Left cardiac atrium (tissue), 4 donors: ENCODE measurements at regions not wholly inside any gene's neighbourhood (a gene's known extent, or its start where the extent isn't known, plus 50 kb on each side); places are given as distances from the start of the nearest gene placed in this dataset.

ENCODE experiments used
- ATAC-seq, 2 donors: fragments of 200-7000 bp; cut with Tn5 transposase; one replicate each; pipeline ENCODE4 v1.9.1; 2020; ENCODE audit warnings: mild to moderate bottlenecking in 2 of 2, moderate library complexity in 2 of 2
- DNase-seq: peaks from one replicate; pipeline ENCODE4 v3.0.0-alpha.2; 2020
- intact Hi-C, 2 donors: fragments of 100-400 bp; cut with DNase I; formaldehyde crosslinking; loops; one replicate each; pipeline versions ENCODE4 v1.14.1 to v1.15.1; 2022 to 2023
- donor health status: DM: no; HTN: yes; CAD: no.
- donor health status: DM: no; HTN: yes; CAD: no; lungs with severe emphysema.
- donor health status: DM: yes; HTN: yes; CAD: no.
- donor health status: Dilated cardiomyopathy.

GRCh38 chr2:103103678-103104077, 341.8 kb downstream of the TMEM182 start:
- ATAC-seq (no peak), DNase-seq (no peak)
- intact Hi-C loops: no loop called here

GRCh38 chr2:103119352-103119751, 357.5 kb downstream of the TMEM182 start:
- intact Hi-C loops: no loop called here
- ATAC-seq (no peak), DNase-seq (no peak)

- DNase-seq: no peak
- intact Hi-C loops: no loop called here
- ATAC-seq: no peak
Observed at GRCh38 chr2:103121106-103121505, 359.3 kb downstream of the TMEM182 start.

GRCh38 chr2:103123516-103123915, 361.7 kb downstream of the TMEM182 start:
- ATAC-seq (no peak), DNase-seq (no peak)
- intact Hi-C loops: no loop called here

GRCh38 chr2:103130857-103131256, 369.0 kb downstream of the TMEM182 start:
- intact Hi-C loops: no loop called here
- DNase-seq: no peak
- no peak for ATAC-seq

GRCh38 chr2:103132536-103133217, 370.8 kb downstream of the TMEM182 start:
- ATAC-seq (no peak), DNase-seq (no peak)
- intact Hi-C loops: no loop called here

GRCh38 chr2:103135679-103136078, 373.8 kb downstream of the TMEM182 start:
- no peak for ATAC-seq
- intact Hi-C loops: no loop called here
- DNase-seq: no peak

GRCh38 chr2:103138123-103138901, 376.5 kb downstream of the TMEM182 start:
- intact Hi-C loops: no loop called here
- DNase-seq (no peak), ATAC-seq (no peak)

- ATAC-seq: no peak
- intact Hi-C loops: no loop called here
Observed at GRCh38 chr2:103139628-103140268, 377.9 kb downstream of the TMEM182 start.

GRCh38 chr2:103144837-103145236, 383.0 kb downstream of the TMEM182 start:
- no peak for DNase-seq
- ATAC-seq: no peak
- intact Hi-C loops: no loop called here

More at GRCh38 chr2:103139628-103140268, 377.9 kb downstream of the TMEM182 start:
- DNase-seq: no peak

GRCh38 chr2:103145739-103146138, 383.9 kb downstream of the TMEM182 start:
- intact Hi-C loops: no loop called here
- DNase-seq (no peak), ATAC-seq (no peak)

- intact Hi-C loops: no loop called here
- no peak for DNase-seq
- no peak for ATAC-seq
Observed at GRCh38 chr2:103151046-103151445, 389.2 kb downstream of the TMEM182 start.

- intact Hi-C loops: no loop called here
- ATAC-seq: no peak
- no peak for DNase-seq
Observed at GRCh38 chr2:103152556-103152955, 390.7 kb downstream of the TMEM182 start.

- DNase-seq (no peak), ATAC-seq (no peak)
- intact Hi-C loops: no loop called here
Observed at GRCh38 chr2:103153580-103154284, 391.9 kb downstream of the TMEM182 start.

GRCh38 chr2:103155308-103155707, 393.5 kb downstream of the TMEM182 start:
- intact Hi-C loops: no loop called here
- no peak for ATAC-seq
- no peak for DNase-seq

GRCh38 chr2:103159018-103159417, 397.2 kb downstream of the TMEM182 start:
- no peak for DNase-seq
- intact Hi-C loops: no loop called here
- no peak for ATAC-seq

- intact Hi-C loops: loop anchor here in 1 of 2 donors (5.0 kb wide), 1 partner anchor 1686 kb away; no protein-coding TSS in a partner anchor
- ATAC-seq: peak; percentile 27 to 74
- DNase-seq: peak; percentile 62
Observed at GRCh38 chr2:103161456-103162289, 399.8 kb downstream of the TMEM182 start.

GRCh38 chr2:103164748-103165147, 402.9 kb downstream of the TMEM182 start:
- intact Hi-C loops: loop anchor here in 1 of 2 donors (5.0 kb wide), 1 partner anchor 1683 kb away; no protein-coding TSS in a partner anchor
- no peak for DNase-seq
- no peak for ATAC-seq

- no peak for DNase-seq
- intact Hi-C loops: no loop called here
- no peak for ATAC-seq
Observed at GRCh38 chr2:103165836-103166235, 404.0 kb downstream of the TMEM182 start.
